ENCODE measurements at regions not wholly inside any gene's neighbourhood (a gene's known extent, or its start where the extent isn't known, plus 50 kb on each side); places are given as distances from the start of the nearest gene placed in this dataset.

DNA sequence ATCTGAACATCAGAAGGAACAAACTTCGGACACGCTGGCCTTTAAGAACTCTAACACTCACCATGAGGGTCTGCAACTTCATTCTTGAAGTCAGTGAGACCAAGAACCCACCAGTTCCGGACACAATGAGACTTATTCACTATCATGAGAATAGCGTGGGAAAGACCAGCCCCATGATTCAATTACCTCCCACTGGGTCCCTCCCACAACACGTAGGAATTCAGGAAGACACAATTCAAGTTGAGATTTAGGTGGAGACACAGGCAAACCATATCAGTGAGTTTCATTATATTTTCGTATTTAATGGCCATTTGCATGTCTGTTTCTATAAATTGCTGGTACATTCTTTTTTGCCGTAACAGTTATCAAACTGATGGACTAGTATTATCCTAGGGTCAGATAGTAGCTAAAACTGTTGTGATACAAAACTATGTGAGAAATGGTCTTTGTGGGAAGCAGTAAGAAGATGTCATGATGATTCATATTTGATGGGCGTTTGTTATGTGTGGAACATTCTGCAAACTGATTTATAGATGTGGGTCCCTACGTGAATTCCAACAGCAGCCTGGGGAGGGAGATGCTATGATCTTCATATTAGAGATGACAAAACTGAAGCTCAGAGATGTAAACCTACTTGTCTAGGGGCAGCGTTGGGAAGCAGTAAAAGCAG is 282.4 kb upstream of the TMEM132C start:
- DNase-seq: no peak

DNA sequence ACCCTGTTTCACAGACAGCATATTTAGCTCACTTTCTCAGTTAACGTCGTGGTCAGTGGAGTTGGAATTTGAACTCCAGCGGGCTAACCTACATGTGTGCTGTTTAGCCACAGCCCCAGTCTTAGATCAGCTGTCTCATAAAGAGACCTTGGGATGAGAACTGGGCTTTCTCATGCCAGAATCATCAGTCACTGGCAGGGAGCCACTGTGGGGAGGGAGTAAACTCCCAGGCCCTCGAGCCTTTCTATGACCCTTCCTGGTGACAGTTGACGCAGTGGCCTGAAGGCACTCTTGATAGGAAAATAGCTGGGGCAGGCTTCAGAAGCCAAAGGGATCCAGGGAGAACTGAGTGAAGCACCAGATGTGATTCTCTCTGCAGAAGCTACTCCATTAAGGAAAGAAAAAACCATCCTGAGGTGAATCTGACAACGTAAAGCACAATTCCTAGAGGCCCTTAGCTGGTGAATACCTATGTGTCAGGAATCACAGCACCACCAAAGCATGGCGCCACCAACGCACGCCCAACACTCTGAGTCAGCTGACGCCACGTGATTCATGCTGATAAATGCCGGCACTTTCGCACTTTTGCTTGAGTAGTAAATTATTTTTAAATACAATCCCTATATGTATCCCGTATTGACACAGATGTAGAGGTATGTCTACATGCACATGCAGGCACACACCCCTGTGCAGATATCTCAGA is 279.6 kb upstream of the TMEM132C start:
- no peak overlapping the region for H3K27ac Mint-ChIP-seq
- H3K36me3 Mint-ChIP-seq (ENCODE audit: low read depth): no peaks in the 10 kb centered on the region
- peaks cover 62% of the 10 kb centered on the region for H3K9me3 Mint-ChIP-seq
- H3K4me1 Mint-ChIP-seq (ENCODE audit: low read depth): no peaks in the 10 kb centered on the region
- H3K4me3 Mint-ChIP-seq: no peak overlapping the region
- no peak for DNase-seq
- TF ChIP-seq, protein P1, sequence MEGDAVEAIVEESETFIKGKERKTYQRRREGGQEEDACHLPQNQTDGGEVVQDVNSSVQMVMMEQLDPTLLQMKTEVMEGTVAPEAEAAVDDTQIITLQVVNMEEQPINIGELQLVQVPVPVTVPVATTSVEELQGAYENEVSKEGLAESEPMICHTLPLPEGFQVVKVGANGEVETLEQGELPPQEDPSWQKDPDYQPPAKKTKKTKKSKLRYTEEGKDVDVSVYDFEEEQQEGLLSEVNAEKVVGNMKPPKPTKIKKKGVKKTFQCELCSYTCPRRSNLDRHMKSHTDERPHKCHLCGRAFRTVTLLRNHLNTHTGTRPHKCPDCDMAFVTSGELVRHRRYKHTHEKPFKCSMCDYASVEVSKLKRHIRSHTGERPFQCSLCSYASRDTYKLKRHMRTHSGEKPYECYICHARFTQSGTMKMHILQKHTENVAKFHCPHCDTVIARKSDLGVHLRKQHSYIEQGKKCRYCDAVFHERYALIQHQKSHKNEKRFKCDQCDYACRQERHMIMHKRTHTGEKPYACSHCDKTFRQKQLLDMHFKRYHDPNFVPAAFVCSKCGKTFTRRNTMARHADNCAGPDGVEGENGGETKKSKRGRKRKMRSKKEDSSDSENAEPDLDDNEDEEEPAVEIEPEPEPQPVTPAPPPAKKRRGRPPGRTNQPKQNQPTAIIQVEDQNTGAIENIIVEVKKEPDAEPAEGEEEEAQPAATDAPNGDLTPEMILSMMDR (IDR thresholded peaks at IDR 0.05): no peak
- H3K27me3 Mint-ChIP-seq (ENCODE audit: insufficient read depth): no peaks in the 10 kb centered on the region

More for the DNA sequence above, 282.4 kb upstream of the TMEM132C start:
- H3K4me3 Mint-ChIP-seq: no peak overlapping the region
- H3K27ac Mint-ChIP-seq: no peak overlapping the region
- H3K9me3 Mint-ChIP-seq: peaks cover 69% of the 10 kb centered on the region
- H3K4me1 Mint-ChIP-seq (ENCODE audit: low read depth): no peaks in the 10 kb centered on the region
- TF ChIP-seq, protein P1 (IDR thresholded peaks at IDR 0.05): no peak
- no peaks in the 10 kb centered on the region for H3K27me3 Mint-ChIP-seq (ENCODE audit: insufficient read depth)
- no peaks in the 10 kb centered on the region for H3K36me3 Mint-ChIP-seq (ENCODE audit: low read depth)

DNA sequence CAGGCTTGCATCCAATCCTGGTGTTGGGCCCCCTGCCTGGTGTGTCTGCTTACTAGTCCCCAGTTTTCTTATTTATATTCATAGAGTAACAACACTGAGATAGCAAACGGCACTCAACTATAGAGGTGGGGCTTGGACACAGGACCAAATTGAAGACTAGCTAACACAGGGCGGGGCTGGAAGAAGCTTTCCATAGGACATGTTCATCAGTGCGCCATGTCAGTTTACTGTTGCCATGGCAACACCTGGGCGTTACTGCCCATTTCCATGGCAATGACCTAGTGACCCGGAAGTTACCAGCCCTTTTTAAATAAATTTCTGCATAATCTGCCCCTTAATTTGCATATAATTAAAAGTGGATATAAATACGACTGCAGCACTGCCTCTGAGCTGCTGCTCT is 275.5 kb upstream of the TMEM132C start:
- peaks cover 8% of the 10 kb centered on the region; the same call in 1 of the 2 replicates for H3K36me3 Mint-ChIP-seq (ENCODE audit: low read depth)
- TF ChIP-seq, protein P1 (IDR thresholded peaks at IDR 0.05): no peak
- no peak for DNase-seq
- H3K27ac Mint-ChIP-seq: no peak overlapping the region
- H3K4me3 Mint-ChIP-seq: no peak overlapping the region
- peaks cover 3% of the 10 kb centered on the region; the same call in 1 of the 2 replicates for H3K27me3 Mint-ChIP-seq (ENCODE audit: insufficient read depth)
- H3K4me1 Mint-ChIP-seq (ENCODE audit: low read depth): no peaks in the 10 kb centered on the region
- peaks cover 58% of the 10 kb centered on the region for H3K9me3 Mint-ChIP-seq

DNA sequence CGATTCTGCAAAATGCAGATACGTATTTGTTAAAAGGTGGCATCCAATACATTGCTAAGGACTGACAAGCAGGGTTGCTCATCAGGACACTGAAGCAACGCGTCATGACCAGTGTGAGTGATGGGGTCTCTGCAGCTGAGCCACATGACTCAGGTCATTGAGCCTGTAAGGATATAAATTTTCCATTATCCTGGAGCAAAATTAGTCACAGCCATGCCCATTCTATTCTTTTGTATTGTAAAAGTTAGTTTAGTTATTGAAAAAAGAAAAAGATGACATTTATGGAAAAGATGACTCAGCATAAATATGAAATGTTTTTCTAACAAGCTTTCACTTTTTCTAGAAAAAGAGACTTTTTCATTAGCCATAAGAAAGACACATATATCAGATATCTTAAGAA is 268.0 kb upstream of the TMEM132C start:
- Mint-ChIP-seq H3K4me3 (no peak overlapping the region), H3K27ac (no peak overlapping the region), H3K36me3 (ENCODE audit: low read depth) (peaks cover 8% of the 10 kb centered on the region; the same call in 1 of the 2 replicates), H3K27me3 (ENCODE audit: insufficient read depth) (no peaks in the 10 kb centered on the region), H3K9me3 (peaks cover 42% of the 10 kb centered on the region), H3K4me1 (ENCODE audit: low read depth) (no peaks in the 10 kb centered on the region)
- TF ChIP-seq, protein P1 (IDR thresholded peaks at IDR 0.05): no peak
- no peak for DNase-seq

DNA sequence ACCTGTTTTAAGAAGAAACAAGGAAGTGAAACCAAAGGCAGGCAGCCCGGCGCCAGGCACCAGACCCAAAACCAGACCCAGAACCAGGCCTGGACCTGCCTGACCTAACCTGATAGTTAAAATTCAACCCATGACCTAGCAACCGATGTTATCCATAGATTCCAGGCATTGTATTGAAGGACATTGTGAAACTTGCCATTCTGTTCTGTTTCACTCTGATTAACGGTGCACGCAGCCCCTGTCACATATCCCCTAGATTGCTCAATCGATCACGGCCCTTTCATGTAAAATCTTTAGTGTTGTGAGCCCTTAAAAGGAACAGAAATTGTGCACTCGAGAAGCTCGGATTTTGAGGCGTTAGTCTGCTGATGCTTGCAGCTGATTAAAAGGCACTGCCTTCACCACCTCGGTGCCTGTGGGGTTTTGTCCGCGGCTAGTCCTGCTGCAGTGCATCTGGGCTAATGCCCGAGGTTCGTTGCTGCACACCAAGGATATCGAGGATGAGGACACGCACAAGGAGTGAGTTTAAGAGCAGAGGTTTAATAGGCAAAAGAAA is 262.5 kb upstream of the TMEM132C start:
- peaks cover 50% of the 10 kb centered on the region for H3K9me3 Mint-ChIP-seq
- no peak overlapping the region for H3K4me3 Mint-ChIP-seq
- TF ChIP-seq, protein P1 (IDR thresholded peaks at IDR 0.05): no peak

More for the DNA sequence above, 262.5 kb upstream of the TMEM132C start:
- no peaks in the 10 kb centered on the region for H3K4me1 Mint-ChIP-seq (ENCODE audit: low read depth)
- DNase-seq: no peak
- H3K27me3 Mint-ChIP-seq (ENCODE audit: insufficient read depth): no peaks in the 10 kb centered on the region; the same call in 1 of the 2 replicates
- H3K36me3 Mint-ChIP-seq (ENCODE audit: low read depth): no peaks in the 10 kb centered on the region
- H3K27ac Mint-ChIP-seq: no peak overlapping the region
